ENCODE measurements at regions not wholly inside any gene's neighbourhood (a gene's known extent, or its start where the extent isn't known, plus 50 kb on each side); places are given as distances from the start of the nearest gene placed in this dataset.

DNA sequence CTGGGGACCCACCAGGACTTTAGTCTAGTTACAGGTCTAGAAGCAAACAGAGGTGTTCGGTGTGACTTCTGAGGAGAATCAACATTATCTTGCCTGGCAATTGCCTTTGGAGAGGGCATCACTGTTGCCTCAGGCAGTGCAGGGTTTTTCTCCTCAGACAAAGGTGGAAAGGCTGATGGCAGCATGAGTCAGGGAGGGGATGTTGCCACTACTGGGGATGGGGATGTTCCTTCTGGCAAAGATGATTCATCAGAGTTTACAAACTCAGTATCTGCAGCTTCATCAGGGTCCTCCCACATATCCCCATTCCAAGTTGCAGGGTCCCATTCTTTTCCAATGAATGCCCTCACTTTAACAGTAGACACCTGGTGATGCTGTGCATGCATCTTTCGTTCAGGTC, 91.3 kb upstream of the GALNTL6 start:
- TF ChIP-seq POLR2A (IDR thresholded peaks at IDR 0.05; ENCODE audit: low read depth, low read length) (no peak), POLR2AphosphoS5 (IDR thresholded peaks at IDR 0.05; ENCODE audit: low read depth, low read length) (no peak), TAF1 (IDR thresholded peaks at IDR 0.05; ENCODE audit: borderline replicate concordance, low read depth, low read length) (no peak)
